ENCODE measurements at regions not wholly inside any gene's neighbourhood (a gene's known extent, or its start where the extent isn't known, plus 50 kb on each side); places are given as distances from the start of the nearest gene placed in this dataset.
"Not testable (repeated sequence)": the region's sequence is repeated elsewhere in the genome, so short reads cannot be mapped to it uniquely, and the experiment has no call there.

DNA sequence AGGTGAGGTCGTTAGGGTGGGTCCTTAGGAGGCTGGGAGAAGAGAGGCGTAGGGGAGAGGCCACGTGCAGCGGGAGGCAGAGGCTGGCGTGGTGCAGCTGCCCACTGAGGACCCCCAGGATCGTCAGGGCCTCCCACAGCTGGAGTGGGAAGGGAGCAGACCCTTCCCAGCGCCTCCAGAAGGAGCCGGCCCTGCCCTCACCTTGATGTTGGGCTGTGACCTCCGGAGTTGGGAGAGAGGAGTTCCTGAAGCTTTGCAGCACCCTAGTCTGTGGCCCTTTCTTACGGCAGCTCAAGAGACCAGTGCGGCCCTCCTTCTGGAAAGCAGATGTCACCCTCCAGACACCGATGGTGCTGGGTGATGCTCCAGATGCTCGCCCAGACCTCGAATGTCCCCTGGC, 156.5 kb upstream of the ZNF469 start:
- H3K27me3 Mint-ChIP-seq (ENCODE audit: low read depth); CTCF ChIA-PET; H3K9me3 Mint-ChIP-seq; H3K4me1 Mint-ChIP-seq; H3K27ac Mint-ChIP-seq; H3K36me3 Mint-ChIP-seq; POLR2A ChIA-PET; DNase-seq (ENCODE audit: low spot score); ATAC-seq; H3K4me3 Mint-ChIP-seq: not testable (repeated sequence)

- H3K4me1 Mint-ChIP-seq; CTCF ChIA-PET; POLR2A ChIA-PET; H3K9me3 Mint-ChIP-seq; H3K4me3 Mint-ChIP-seq; ATAC-seq; H3K27ac Mint-ChIP-seq; H3K27me3 Mint-ChIP-seq (ENCODE audit: low read depth); DNase-seq (ENCODE audit: low spot score); H3K36me3 Mint-ChIP-seq: not testable (repeated sequence)
These were observed 155.6 kb upstream of the ZNF469 start for GRCh38 chr16:88227026-88227721.

- H3K4me3 Mint-ChIP-seq; CTCF ChIA-PET; POLR2A ChIA-PET; H3K36me3 Mint-ChIP-seq; H3K9me3 Mint-ChIP-seq; H3K27me3 Mint-ChIP-seq (ENCODE audit: low read depth); H3K27ac Mint-ChIP-seq; DNase-seq (ENCODE audit: low spot score); ATAC-seq; H3K4me1 Mint-ChIP-seq: not testable (repeated sequence)
These were observed 154.9 kb upstream of the ZNF469 start for GRCh38 chr16:88227722-88228482.

- POLR2A ChIA-PET; H3K27me3 Mint-ChIP-seq (ENCODE audit: low read depth); DNase-seq (ENCODE audit: low spot score); H3K4me3 Mint-ChIP-seq; H3K36me3 Mint-ChIP-seq; H3K27ac Mint-ChIP-seq; H3K4me1 Mint-ChIP-seq; H3K9me3 Mint-ChIP-seq; ATAC-seq; CTCF ChIA-PET: not testable (repeated sequence)
These were observed 154.0 kb upstream of the ZNF469 start for GRCh38 chr16:88228751-88229150.

GRCh38 chr16:88229710-88230109, 153.0 kb upstream of the ZNF469 start:
- H3K9me3 Mint-ChIP-seq; H3K27ac Mint-ChIP-seq; ATAC-seq; H3K36me3 Mint-ChIP-seq; CTCF ChIA-PET; POLR2A ChIA-PET; H3K4me3 Mint-ChIP-seq; H3K27me3 Mint-ChIP-seq (ENCODE audit: low read depth); DNase-seq (ENCODE audit: low spot score); H3K4me1 Mint-ChIP-seq: not testable (repeated sequence)

- H3K36me3 Mint-ChIP-seq; H3K4me1 Mint-ChIP-seq; CTCF ChIA-PET; POLR2A ChIA-PET; H3K27me3 Mint-ChIP-seq (ENCODE audit: low read depth); H3K27ac Mint-ChIP-seq; H3K4me3 Mint-ChIP-seq; H3K9me3 Mint-ChIP-seq; ATAC-seq; DNase-seq (ENCODE audit: low spot score): not testable (repeated sequence)
These were observed 152.3 kb upstream of the ZNF469 start for GRCh38 chr16:88230276-88230966.

- ATAC-seq; CTCF ChIA-PET; H3K27me3 Mint-ChIP-seq (ENCODE audit: low read depth); H3K9me3 Mint-ChIP-seq; DNase-seq (ENCODE audit: low spot score); H3K36me3 Mint-ChIP-seq; H3K4me3 Mint-ChIP-seq; H3K4me1 Mint-ChIP-seq; H3K27ac Mint-ChIP-seq; POLR2A ChIA-PET: not testable (repeated sequence)
These were observed 151.7 kb upstream of the ZNF469 start for GRCh38 chr16:88230967-88231615.

- H3K36me3 Mint-ChIP-seq; H3K9me3 Mint-ChIP-seq; H3K27ac Mint-ChIP-seq; H3K4me3 Mint-ChIP-seq; POLR2A ChIA-PET; ATAC-seq; H3K27me3 Mint-ChIP-seq (ENCODE audit: low read depth); H3K4me1 Mint-ChIP-seq; DNase-seq (ENCODE audit: low spot score): not testable (repeated sequence)
- CTCF ChIA-PET, result interaction anchor here (0.6 kb wide), 1 partner anchor 328 kb away, joined by 4 read pairs; no protein-coding TSS in a partner anchor
These were observed 150.9 kb upstream of the ZNF469 start for GRCh38 chr16:88231839-88232238.

DNA sequence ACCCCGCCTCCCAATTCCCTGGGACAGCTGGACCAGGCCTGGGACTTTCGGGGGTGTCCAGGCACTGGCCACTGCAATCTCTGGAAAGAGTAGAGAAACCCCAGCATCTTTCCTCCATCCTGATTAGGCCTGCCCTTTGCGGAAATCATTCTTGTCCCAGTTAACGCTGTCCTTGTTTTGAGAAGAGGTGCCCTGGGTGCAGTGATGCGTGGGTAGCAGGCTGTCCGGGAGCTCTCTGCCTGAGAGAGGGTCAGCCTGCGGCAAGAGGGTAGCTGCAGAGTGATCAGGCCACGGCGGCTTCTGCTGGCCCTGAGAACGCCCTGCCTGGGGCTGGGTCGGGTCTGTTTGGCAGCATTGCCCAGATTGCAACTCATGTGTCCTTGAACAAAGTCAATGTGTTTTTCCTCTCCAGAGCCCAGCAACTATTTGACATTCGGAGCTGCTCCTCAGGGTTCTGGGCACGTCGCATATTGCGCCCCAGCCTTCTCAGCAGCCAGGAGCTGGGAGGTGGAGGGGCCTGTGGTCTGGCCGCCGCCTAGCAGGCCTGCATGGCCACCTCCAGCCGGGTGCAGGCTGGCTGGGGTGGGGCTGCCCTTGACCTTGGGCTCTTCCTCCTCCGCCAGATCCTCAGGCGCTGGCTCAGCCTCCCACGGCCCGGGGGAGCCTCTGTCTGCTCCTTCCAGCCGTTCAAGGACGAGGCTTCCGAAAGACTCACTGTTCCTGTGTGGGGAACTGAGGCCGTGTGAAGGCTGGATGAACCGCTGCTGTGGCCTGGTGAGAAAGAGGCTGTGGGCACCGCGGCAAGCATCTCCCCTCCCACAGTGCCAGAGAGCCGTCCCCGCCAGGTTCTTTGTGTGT, 150.1 kb upstream of the ZNF469 start:
- H3K4me3 Mint-ChIP-seq; H3K4me1 Mint-ChIP-seq; H3K9me3 Mint-ChIP-seq; H3K27ac Mint-ChIP-seq; H3K36me3 Mint-ChIP-seq; H3K27me3 Mint-ChIP-seq (ENCODE audit: low read depth); POLR2A ChIA-PET; ATAC-seq; DNase-seq (ENCODE audit: low spot score): not testable (repeated sequence)
- CTCF ChIA-PET, result interaction anchor here (0.6 kb wide), 1 partner anchor 327 kb away, joined by 4 read pairs; no protein-coding TSS in a partner anchor

GRCh38 chr16:88233621-88234420, 148.9 kb upstream of the ZNF469 start:
- H3K36me3 Mint-ChIP-seq; H3K9me3 Mint-ChIP-seq; H3K4me1 Mint-ChIP-seq; H3K4me3 Mint-ChIP-seq; ATAC-seq; CTCF ChIA-PET; DNase-seq (ENCODE audit: low spot score); H3K27ac Mint-ChIP-seq; H3K27me3 Mint-ChIP-seq (ENCODE audit: low read depth); POLR2A ChIA-PET: not testable (repeated sequence)

All from WTC11 (cell line).